ENCODE measurements at regions not wholly inside any gene's neighbourhood (a gene's known extent, or its start where the extent isn't known, plus 50 kb on each side); places are given as distances from the start of the nearest gene placed in this dataset.

- peak; percentile 82 for TF ChIP-seq CTCF (CRISPR knock-in tag; IDR thresholded peaks at IDR 0.05)
- no peak for TF ChIP-seq POLR2AphosphoS5 (IDR thresholded peaks at IDR 0.05; ENCODE audit: low read depth, low read length)
- no peak for TF ChIP-seq ZBTB2 (CRISPR knock-in tag; IDR thresholded peaks at IDR 0.05; ENCODE audit: low read depth)
- 0 out of 2 replicates have a peak, but pooled peaks have one; percentile 27 for TF ChIP-seq SMAD3 (CRISPR knock-in tag; IDR thresholded peaks at IDR 0.05)
- TF ChIP-seq TEAD3 (CRISPR knock-in tag; optimal IDR thresholded peaks at IDR 0.05; ENCODE audit: borderline replicate concordance), result peak; percentile 68
Observed at GRCh38 chr2:120436885-120437603, 91.1 kb downstream of the INHBB start (continued).

- WGBS (ENCODE audit: low lambda C conversion rate), result 56% methylated on average over 10 of the region's 10 CpGs
- no peaks in the 10 kb centered on the region for H3K79me2 ChIP-seq (ENCODE audit: insufficient read depth, low read length)
- TF ChIP-seq ZNF296 (CRISPR knock-in tag; conservative IDR thresholded peaks at IDR 0.05), result 0 out of 2 replicates have a peak, but pooled peaks have one; percentile 3
- TF ChIP-seq CREB3 (CRISPR knock-in tag; IDR thresholded peaks at IDR 0.05), result no peak
- TF ChIP-seq EED (CRISPR knock-in tag; IDR thresholded peaks at IDR 0.05), result no peak; the same call in 1 of the 2 replicates
- TF ChIP-seq ZNF263 (CRISPR knock-in tag; IDR thresholded peaks at IDR 0.05), result 0 out of 2 replicates have a peak, but pooled peaks have one; percentile 15
- 0 out of 2 replicates have a peak, but pooled peaks have one; percentile 7 for TF ChIP-seq RXRA (CRISPR knock-in tag; IDR thresholded peaks at IDR 0.05)
- TF ChIP-seq THRA (CRISPR knock-in tag; IDR thresholded peaks at IDR 0.05; ENCODE audit: borderline replicate concordance), result 0 out of 2 replicates have a peak, but pooled peaks have one; percentile 0
- TF ChIP-seq TOPORS (CRISPR knock-in tag; IDR thresholded peaks at IDR 0.05), result no peak
- in situ Hi-C loops (cut with HindIII; ENCODE audit: extremely low pct_ligation_motif_present, low pct_unique_long_range_greater_than_20kb) (loop anchor here (5.0 kb wide), 1 partner anchor 95 kb away; no protein-coding TSS in a partner anchor), intact Hi-C loops (cut with micrococcal nuclease; ENCODE audit: unreplicated experiment) (loop anchor here (1.0 to 2.0 kb wide), 6 partner anchors 39 to 238 kb away; no protein-coding TSS in a partner anchor)
- BruUV-seq (replicated peaks), result no TSS peak
- FAIRE-seq (no peak), ATAC-seq (no peak), DNase-seq (ENCODE audit: low spot score) (no peak)
- H2AFZ ChIP-seq (ENCODE audit: low read length), result no peak overlapping the region
- no peak overlapping the region for H3K9ac ChIP-seq (ENCODE audit: insufficient read depth, low read depth, low read length)
- 0 out of 2 replicates have a peak, but pooled peaks cover 3% of the 10 kb centered on the region for H4K20me1 ChIP-seq (ENCODE audit: insufficient read depth, low read length)
- no peak overlapping the region for H3K27ac ChIP-seq (ENCODE audit: extremely low read length, insufficient read depth, low read length)
- CTCF ChIA-PET (ENCODE audit: low intra/inter-chr PET ratio, low total read pairs), result interaction anchor here (1.1 to 3.5 kb wide), 11 partner anchors 38 to 242 kb away, joined by 3 to 39 read pairs (median 4); no protein-coding TSS in a partner anchor
- H3K4me3 ChIP-seq (replicated peaks in 1 of 3; ENCODE audit: insufficient read depth in 1 of 3, low read depth in 2 of 3, low read length in 3 of 3), result no peak overlapping the region
- no peaks in the 10 kb centered on the region for H3K9me3 ChIP-seq (ENCODE audit: low read length)
- H3K36me3 ChIP-seq (replicated peaks in 1 of 2; ENCODE audit: control insufficient read depth in 1 of 2, insufficient read depth in 2 of 2, low read length in 2 of 2), result no peaks in the 10 kb centered on the region
- peaks cover 25 to 80% of the 10 kb centered on the region in 2 experiments for H3K27me3 ChIP-seq (ENCODE audit: control insufficient read depth in 1 of 2, insufficient read depth in 2 of 2, low read length in 2 of 2)
- H3K4me2 ChIP-seq (ENCODE audit: low read depth, low read length), result no peak overlapping the region
- peaks cover 32% of the 10 kb centered on the region for H3K4me1 ChIP-seq (ENCODE audit: insufficient read depth, low read length)
- POLR2A ChIA-PET, result interaction anchor here (0.8 to 1.7 kb wide), 2 partner anchors 28 to 94 kb away, joined by 5 to 12 read pairs; no protein-coding TSS in a partner anchor
Observed at GRCh38 chr2:120437604-120438000, 91.7 kb downstream of the INHBB start.
